B cell (primary cell): ENCODE measurements at regions not wholly inside any gene's neighbourhood (a gene's known extent, or its start where the extent isn't known, plus 50 kb on each side); places are given as distances from the start of the nearest gene placed in this dataset.

Experiments used
- EZH2 ChIP-seq: IDR thresholded peaks from 2 replicates; pipeline ENCODE4 v1.6.1; 2012; ENCODE audit warnings: borderline replicate concordance, low read depth, mild to moderate bottlenecking, moderate library complexity, low read length; ENCODE audit not compliant: insufficient read depth, poor library complexity, severe bottlenecking
- TF ChIP-seq, protein P1 (sequence below): fragments of 200-600 bp; IDR thresholded peaks from one replicate; pipeline ENCODE4 v1.8.0; 2022; ENCODE audit warnings: antibody characterized with exemption, mild to moderate bottlenecking

DNA sequence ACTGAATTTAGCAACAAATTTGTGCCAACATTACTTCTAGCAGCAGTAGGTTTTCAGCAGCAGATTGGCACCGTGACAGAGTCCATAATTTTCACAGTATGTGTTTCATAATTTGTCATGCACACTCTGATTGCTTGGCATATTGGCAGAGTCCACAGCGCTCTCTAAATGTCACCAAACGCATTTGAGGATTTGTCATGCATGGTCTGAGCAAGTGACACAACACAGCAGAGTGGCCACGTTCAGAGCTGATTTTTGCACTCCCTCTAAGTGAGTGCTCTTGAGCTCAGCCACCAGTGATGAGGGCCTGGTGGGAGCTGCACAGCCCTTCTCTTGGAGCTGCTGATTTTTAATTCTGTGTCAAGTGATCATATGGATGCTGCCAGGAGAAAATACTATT lies 1270.8 kb downstream of the ROBO1 start:
- TF ChIP-seq, protein P1, sequence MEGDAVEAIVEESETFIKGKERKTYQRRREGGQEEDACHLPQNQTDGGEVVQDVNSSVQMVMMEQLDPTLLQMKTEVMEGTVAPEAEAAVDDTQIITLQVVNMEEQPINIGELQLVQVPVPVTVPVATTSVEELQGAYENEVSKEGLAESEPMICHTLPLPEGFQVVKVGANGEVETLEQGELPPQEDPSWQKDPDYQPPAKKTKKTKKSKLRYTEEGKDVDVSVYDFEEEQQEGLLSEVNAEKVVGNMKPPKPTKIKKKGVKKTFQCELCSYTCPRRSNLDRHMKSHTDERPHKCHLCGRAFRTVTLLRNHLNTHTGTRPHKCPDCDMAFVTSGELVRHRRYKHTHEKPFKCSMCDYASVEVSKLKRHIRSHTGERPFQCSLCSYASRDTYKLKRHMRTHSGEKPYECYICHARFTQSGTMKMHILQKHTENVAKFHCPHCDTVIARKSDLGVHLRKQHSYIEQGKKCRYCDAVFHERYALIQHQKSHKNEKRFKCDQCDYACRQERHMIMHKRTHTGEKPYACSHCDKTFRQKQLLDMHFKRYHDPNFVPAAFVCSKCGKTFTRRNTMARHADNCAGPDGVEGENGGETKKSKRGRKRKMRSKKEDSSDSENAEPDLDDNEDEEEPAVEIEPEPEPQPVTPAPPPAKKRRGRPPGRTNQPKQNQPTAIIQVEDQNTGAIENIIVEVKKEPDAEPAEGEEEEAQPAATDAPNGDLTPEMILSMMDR: no peak
- no peak for TF ChIP-seq EZH2
